ENCODE measurements at regions not wholly inside any gene's neighbourhood (a gene's known extent, or its start where the extent isn't known, plus 50 kb on each side); places are given as distances from the start of the nearest gene placed in this dataset.

GRCh38 chr15:95624100-95624499 lies 706.4 kb upstream of the NR2F2 start:
- DNase-seq (ENCODE audit: low read depth in 1 of 2, low spot score in 1 of 2), result no peak
- TF ChIP-seq GABPA (IDR thresholded peaks at IDR 0.05; ENCODE audit: low read depth) (no peak), SPI1 (IDR thresholded peaks at IDR 0.05; ENCODE audit: borderline replicate concordance, low read depth) (no peak), POLR2AphosphoS5 (IDR thresholded peaks at IDR 0.05; ENCODE audit: low read depth) (no peak), CTCF (IDR thresholded peaks at IDR 0.05; ENCODE audit: insufficient read depth, low read length) (no peak)
- TF ChIP-seq, protein P1, sequence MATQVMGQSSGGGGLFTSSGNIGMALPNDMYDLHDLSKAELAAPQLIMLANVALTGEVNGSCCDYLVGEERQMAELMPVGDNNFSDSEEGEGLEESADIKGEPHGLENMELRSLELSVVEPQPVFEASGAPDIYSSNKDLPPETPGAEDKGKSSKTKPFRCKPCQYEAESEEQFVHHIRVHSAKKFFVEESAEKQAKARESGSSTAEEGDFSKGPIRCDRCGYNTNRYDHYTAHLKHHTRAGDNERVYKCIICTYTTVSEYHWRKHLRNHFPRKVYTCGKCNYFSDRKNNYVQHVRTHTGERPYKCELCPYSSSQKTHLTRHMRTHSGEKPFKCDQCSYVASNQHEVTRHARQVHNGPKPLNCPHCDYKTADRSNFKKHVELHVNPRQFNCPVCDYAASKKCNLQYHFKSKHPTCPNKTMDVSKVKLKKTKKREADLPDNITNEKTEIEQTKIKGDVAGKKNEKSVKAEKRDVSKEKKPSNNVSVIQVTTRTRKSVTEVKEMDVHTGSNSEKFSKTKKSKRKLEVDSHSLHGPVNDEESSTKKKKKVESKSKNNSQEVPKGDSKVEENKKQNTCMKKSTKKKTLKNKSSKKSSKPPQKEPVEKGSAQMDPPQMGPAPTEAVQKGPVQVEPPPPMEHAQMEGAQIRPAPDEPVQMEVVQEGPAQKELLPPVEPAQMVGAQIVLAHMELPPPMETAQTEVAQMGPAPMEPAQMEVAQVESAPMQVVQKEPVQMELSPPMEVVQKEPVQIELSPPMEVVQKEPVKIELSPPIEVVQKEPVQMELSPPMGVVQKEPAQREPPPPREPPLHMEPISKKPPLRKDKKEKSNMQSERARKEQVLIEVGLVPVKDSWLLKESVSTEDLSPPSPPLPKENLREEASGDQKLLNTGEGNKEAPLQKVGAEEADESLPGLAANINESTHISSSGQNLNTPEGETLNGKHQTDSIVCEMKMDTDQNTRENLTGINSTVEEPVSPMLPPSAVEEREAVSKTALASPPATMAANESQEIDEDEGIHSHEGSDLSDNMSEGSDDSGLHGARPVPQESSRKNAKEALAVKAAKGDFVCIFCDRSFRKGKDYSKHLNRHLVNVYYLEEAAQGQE (IDR thresholded peaks at IDR 0.05; ENCODE audit: insufficient replicate concordance, low read depth), result no peak
- no peak overlapping the region for H3K4me3 ChIP-seq (replicated peaks; ENCODE audit: insufficient read depth, low read length)
- H3K27ac ChIP-seq (replicated peaks), result no peak overlapping the region
- H3K27me3 ChIP-seq (ENCODE audit: insufficient read depth, poor library complexity, severe bottlenecking), result no peaks in the 10 kb centered on the region

GRCh38 chr15:95624616-95625361 lies 705.7 kb upstream of the NR2F2 start:
- Histone ChIP-seq H3K27ac (replicated peaks) (no peak overlapping the region), H3K27me3 (ENCODE audit: insufficient read depth, poor library complexity, severe bottlenecking) (no peaks in the 10 kb centered on the region), H3K4me3 (replicated peaks; ENCODE audit: insufficient read depth, low read length) (no peak overlapping the region)
- TF ChIP-seq GABPA (IDR thresholded peaks at IDR 0.05; ENCODE audit: low read depth) (no peak), SPI1 (IDR thresholded peaks at IDR 0.05; ENCODE audit: borderline replicate concordance, low read depth) (no peak), CTCF (IDR thresholded peaks at IDR 0.05; ENCODE audit: insufficient read depth, low read length) (no peak), POLR2AphosphoS5 (IDR thresholded peaks at IDR 0.05; ENCODE audit: low read depth) (no peak)
- TF ChIP-seq, protein P1 (IDR thresholded peaks at IDR 0.05; ENCODE audit: insufficient replicate concordance, low read depth), result no peak
- DNase-seq (ENCODE audit: low read depth in 1 of 2, low spot score in 1 of 2), result no peak

GRCh38 chr15:95626501-95627361 lies 703.8 kb upstream of the NR2F2 start:
- TF ChIP-seq POLR2AphosphoS5 (IDR thresholded peaks at IDR 0.05; ENCODE audit: low read depth), result no peak
- TF ChIP-seq SPI1 (IDR thresholded peaks at IDR 0.05; ENCODE audit: borderline replicate concordance, low read depth), result no peak
- TF ChIP-seq CTCF (IDR thresholded peaks at IDR 0.05; ENCODE audit: insufficient read depth, low read length), result no peak
- TF ChIP-seq GABPA (IDR thresholded peaks at IDR 0.05; ENCODE audit: low read depth), result no peak
- TF ChIP-seq, protein P1 (IDR thresholded peaks at IDR 0.05; ENCODE audit: insufficient replicate concordance, low read depth), result no peak
- DNase-seq (ENCODE audit: low read depth in 1 of 2, low spot score in 1 of 2), result no peak
- H3K27ac ChIP-seq (replicated peaks), result no peak overlapping the region
- no peaks in the 10 kb centered on the region for H3K27me3 ChIP-seq (ENCODE audit: insufficient read depth, poor library complexity, severe bottlenecking)
- H3K4me3 ChIP-seq (replicated peaks; ENCODE audit: insufficient read depth, low read length), result no peak overlapping the region
